SK-N-SH (cell line): ENCODE measurements at regions not wholly inside any gene's neighbourhood (a gene's known extent, or its start where the extent isn't known, plus 50 kb on each side); places are given as distances from the start of the nearest gene placed in this dataset.

Experiments
- CTCF ChIA-PET: fragments of 300-600, 350-600 bp; formaldehyde crosslinking; extraction: SDS; loops from one replicate; lab custom pipeline; 2021; lab: Yijun Ruan, JAX
- POLR2A ChIA-PET: fragments of 350-600 bp; sonication (Branson Sonifier 250); formaldehyde crosslinking; extraction: SDS; loops from one replicate; lab custom pipeline; 2020; ENCODE audit warnings: antibody characterized with exemption, inconsistent platforms; lab: Yijun Ruan, JAX
- DNase-seq: peaks from one replicate; pipeline ENCODE4 v3.0.0; 2012
- H2AFZ ChIP-seq: fragments of 200-600 bp; sonication (generic); 2 replicates; pipeline ENCODE4 v1.8.1; 2016; ENCODE audit warnings: antibody characterized with exemption, mild to moderate bottlenecking, low read depth
- H3F3A ChIP-seq: fragments of 200-600 bp; sonication (generic); replicated peaks from 2 replicates; pipeline ENCODE3; 2016; ENCODE audit warnings: antibody characterized with exemption, mild to moderate bottlenecking; ENCODE audit not compliant: insufficient read depth
- H3K27ac ChIP-seq, 2 experiments: fragments of 200-500 bp in 1 of 2; fragments of 200-600 bp in 1 of 2; sonication (Bioruptor generic) in 1 of 2; sonication (generic), shearing (Covaris generic) in 1 of 2; 2 replicates each; pipeline versions ENCODE4 v1.5.1 to v1.6.1; 2014 to 2016; ENCODE audit warnings: low read depth in 2 of 2, inconsistent platforms in 1 of 2, low read length in 1 of 2, mild to moderate bottlenecking in 1 of 2, mixed read lengths in 1 of 2
- H3K27me3 ChIP-seq: fragments of 200-600 bp; sonication (generic), shearing (Covaris generic); 2 replicates; pipeline ENCODE4 v1.6.1; 2016; ENCODE audit warnings: mixed run types; ENCODE audit not compliant: insufficient read depth
- H3K36me3 ChIP-seq, 2 experiments: fragments of 200-500 bp in 1 of 2; fragments of 200-600 bp in 1 of 2; sonication (Bioruptor generic) in 1 of 2; sonication (generic) in 1 of 2; replicated peaks in 1 of 2; 2 replicates each; pipeline versions ENCODE3 to v1.5.1; 2014 to 2016; ENCODE audit warnings: low read length in 1 of 2, mild to moderate bottlenecking in 1 of 2; ENCODE audit not compliant: insufficient read depth in 2 of 2, control insufficient read depth in 1 of 2
- H3K4me1 ChIP-seq, 2 experiments: fragments of 200-500 bp in 1 of 2; fragments of 200-600 bp in 1 of 2; sonication (Bioruptor generic) in 1 of 2; sonication (generic), shearing (Covaris generic) in 1 of 2; 2 replicates each; pipeline versions ENCODE4 v1.5.1 to v1.6.1; 2014 to 2016; ENCODE audit warnings: low read depth in 1 of 2, low read length in 1 of 2, mixed run types in 1 of 2; ENCODE audit not compliant: insufficient read depth in 2 of 2, control insufficient read depth in 1 of 2
- H3K4me2 ChIP-seq: fragments of 200-600 bp; sonication (generic), shearing (Covaris generic); 2 replicates; pipeline ENCODE4 v1.6.1; 2017; ENCODE audit warnings: mixed run types
- H3K4me3 ChIP-seq, 2 experiments: fragments of 200-500 bp in 1 of 2; fragments of 200-600 bp in 1 of 2; sonication (Bioruptor generic) in 1 of 2; sonication (generic), shearing (Covaris generic) in 1 of 2; 2 replicates each; pipeline versions ENCODE4 v1.5.1 to v1.8.1; 2014 to 2016; ENCODE audit warnings: low read depth in 2 of 2, inconsistent platforms in 1 of 2, low read length in 1 of 2, mild to moderate bottlenecking in 1 of 2, mixed read lengths in 1 of 2, moderate library complexity in 1 of 2
- H3K79me2 ChIP-seq: fragments of 200-600 bp; sonication (generic); 2 replicates; pipeline ENCODE4 v1.8.1; 2017; ENCODE audit warnings: mild to moderate bottlenecking; ENCODE audit not compliant: insufficient read depth
- H3K9ac ChIP-seq: fragments of 200-600 bp; sonication (generic); 2 replicates; pipeline ENCODE4 v1.6.1; 2017; ENCODE audit warnings: mixed run types
- H3K9me2 ChIP-seq: fragments of 200-600 bp; sonication (generic); 2 replicates; pipeline ENCODE4 v1.6.1; 2017; ENCODE audit warnings: mixed run types
- H3K9me3 ChIP-seq: fragments of 200-600 bp; sonication (generic); 2 replicates; pipeline ENCODE4 v1.6.1; 2017; ENCODE audit warnings: mixed run types, mild to moderate bottlenecking, moderate library complexity
- H4K20me1 ChIP-seq: fragments of 200-600 bp; sonication (generic); 2 replicates; pipeline ENCODE4 v1.6.1; 2017; ENCODE audit warnings: mild to moderate bottlenecking, mixed run types; ENCODE audit not compliant: insufficient read depth
- EP300 ChIP-seq, 2 experiments: IDR thresholded peaks; 2 replicates each; pipeline versions ENCODE4 v1.4.0 to v1.6.1; 2012; ENCODE audit warnings: borderline replicate concordance in 1 of 2, low read depth in 1 of 2, low read length in 1 of 2
- GATA2 ChIP-seq: sonication (generic); formaldehyde crosslinking; IDR thresholded peaks from 2 replicates; pipeline ENCODE4 v1.5.0; 2020; ENCODE audit warnings: mild to moderate bottlenecking, missing genetic modification reagents
- IRF3 ChIP-seq: fragments of 150-350 bp; IDR thresholded peaks from 2 replicates; pipeline ENCODE4 v1.6.1; 2016; ENCODE audit warnings: mild to moderate bottlenecking, low read depth, low read length
- NRF1 ChIP-seq: IDR thresholded peaks from 2 replicates; pipeline ENCODE4 v1.6.1; 2012; ENCODE audit warnings: low read depth, mild to moderate bottlenecking, low read length
- RCOR1 ChIP-seq: fragments of 150-350 bp; IDR thresholded peaks from 2 replicates; pipeline ENCODE4 v1.6.1; 2017; ENCODE audit warnings: antibody characterized with exemption, low read length
- REST ChIP-seq: IDR thresholded peaks from 2 replicates; pipeline ENCODE4 v1.6.1; 2012; ENCODE audit warnings: mild to moderate bottlenecking, low read depth, low read length, moderate library complexity
- TEAD4 ChIP-seq: IDR thresholded peaks from 2 replicates; pipeline ENCODE4 v1.4.0; 2012; ENCODE audit warnings: mild to moderate bottlenecking, borderline replicate concordance; ENCODE audit not compliant: insufficient read depth
- ZBTB33 ChIP-seq: IDR thresholded peaks from 2 replicates; pipeline ENCODE4 v1.4.0; 2012; ENCODE audit warnings: low read depth, borderline replicate concordance
- WGBS: methylation state at CpG from one replicate; pipeline ENCODE4 v1.1.6; 2017; ENCODE audit warnings: low lambda C conversion rate; 5-methylcytosine and 5-hydroxymethylcytosine counted together

GRCh38 chr2:126409850-126410249 lies 246.1 kb upstream of the GYPC start (continued):
- TF ChIP-seq REST (no peak), GATA2 (no peak), NRF1 (no peak), IRF3 (no peak), RCOR1 (no peak)

GRCh38 chr2:126413079-126413478 lies 242.9 kb upstream of the GYPC start:
- H4K20me1 ChIP-seq = no peaks in the 10 kb centered on the region
- no peaks in the 10 kb centered on the region for H3F3A ChIP-seq
- H3K9me3 ChIP-seq = 0 out of 2 replicates have a peak, but pooled peaks cover 5% of the 10 kb centered on the region
- no peak overlapping the region for H3K9ac ChIP-seq
- H3K4me1 ChIP-seq = no peaks in the 10 kb centered on the region
- no peak overlapping the region for H2AFZ ChIP-seq
- WGBS = 8% methylated on average over 4 of the region's 4 CpGs
- no peaks in the 10 kb centered on the region for H3K27me3 ChIP-seq
- H3K9me2 ChIP-seq = no peaks in the 10 kb centered on the region
- ChIA-PET POLR2A (no interaction called here), CTCF (no interaction called here)
- no peak overlapping the region for H3K27ac ChIP-seq
- H3K4me2 ChIP-seq = no peak overlapping the region
- H3K79me2 ChIP-seq = no peaks in the 10 kb centered on the region
- no peaks in the 10 kb centered on the region for H3K36me3 ChIP-seq
- no peak overlapping the region for H3K4me3 ChIP-seq
- TF ChIP-seq EP300 (IDR thresholded peaks at IDR 0.05; ENCODE audit: borderline replicate concordance in 1 of 2, low read depth in 1 of 2, low read length in 1 of 2) (no peak), TEAD4 (no peak), ZBTB33 (no peak), IRF3 (no peak)
- TF ChIP-seq, all 33 proteins: peak for 0
- DNase-seq = no peak
